Stimulated activated CD4-positive, alpha-beta T cell treated with anti-CD3 and anti-CD28 coated beads, Interleukin-2, amount 100 ng/mL, for 24 hours (primary cell): ENCODE measurements at regions not wholly inside any gene's neighbourhood (a gene's known extent, or its start where the extent isn't known, plus 50 kb on each side); places are given as distances from the start of the nearest gene placed in this dataset.

Experiments used
- DNase-seq, 2 donors: peaks; one replicate each; pipeline ENCODE4 v3.0.0-alpha.2; 2020

DNA sequence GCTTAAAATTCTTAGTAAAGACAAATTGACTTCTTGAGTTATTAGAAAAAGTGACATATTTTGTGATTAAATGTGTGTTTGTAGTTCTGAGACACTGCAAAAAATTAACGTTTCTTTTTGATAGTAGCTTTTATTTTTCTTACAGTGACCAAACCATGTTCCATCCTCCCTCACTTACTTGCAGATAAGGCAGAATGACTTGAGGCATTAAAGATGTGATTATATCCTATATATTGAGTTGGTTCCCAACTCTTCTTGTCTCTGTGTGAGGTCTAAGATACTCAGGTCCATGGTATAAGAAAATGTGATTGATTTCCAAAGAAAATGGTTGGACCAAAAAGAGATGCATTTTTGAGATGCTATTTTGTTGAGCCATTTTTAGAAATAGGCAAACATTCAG is 238.3 kb upstream of the NR2F2 start:
- DNase-seq: no peak

DNA sequence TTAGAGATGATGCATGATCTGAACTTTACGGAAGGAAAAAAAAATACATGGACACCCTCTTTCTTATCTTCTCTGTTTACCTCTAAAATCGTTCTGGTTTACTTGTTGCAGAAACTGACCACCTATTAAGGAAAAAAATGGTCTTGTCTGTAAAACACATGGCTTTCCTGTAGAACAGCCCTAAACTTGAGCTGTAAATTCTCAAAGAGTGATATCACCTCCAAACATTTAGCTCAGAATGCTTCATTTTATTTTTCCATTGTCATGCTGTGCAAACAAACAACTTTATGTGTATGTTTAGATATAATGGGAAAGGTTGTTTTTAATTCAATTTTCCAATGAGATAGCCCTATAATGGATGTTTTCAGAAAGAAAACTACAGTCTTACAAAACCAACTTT is 237.4 kb upstream of the NR2F2 start:
- no peak for DNase-seq

DNA sequence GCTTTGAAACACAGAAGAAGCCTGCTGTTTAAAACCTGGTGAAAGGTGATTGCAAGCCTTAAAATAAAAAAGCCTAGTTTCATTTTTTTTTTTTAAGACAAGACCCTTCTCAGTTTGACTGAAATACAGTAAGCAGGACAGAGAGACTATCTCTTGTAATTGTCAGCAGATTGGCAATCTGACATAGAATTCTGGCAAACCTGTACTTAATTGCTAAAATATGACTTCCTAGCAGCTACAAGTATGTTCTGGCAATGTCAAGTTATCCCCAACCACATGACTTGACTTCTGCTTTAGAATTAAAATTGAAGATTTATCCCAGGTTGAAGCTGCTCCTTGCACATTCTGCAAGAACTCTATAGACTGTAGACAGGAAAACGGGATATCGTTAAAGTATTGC is 232.8 kb upstream of the NR2F2 start:
- DNase-seq: no peak

DNA sequence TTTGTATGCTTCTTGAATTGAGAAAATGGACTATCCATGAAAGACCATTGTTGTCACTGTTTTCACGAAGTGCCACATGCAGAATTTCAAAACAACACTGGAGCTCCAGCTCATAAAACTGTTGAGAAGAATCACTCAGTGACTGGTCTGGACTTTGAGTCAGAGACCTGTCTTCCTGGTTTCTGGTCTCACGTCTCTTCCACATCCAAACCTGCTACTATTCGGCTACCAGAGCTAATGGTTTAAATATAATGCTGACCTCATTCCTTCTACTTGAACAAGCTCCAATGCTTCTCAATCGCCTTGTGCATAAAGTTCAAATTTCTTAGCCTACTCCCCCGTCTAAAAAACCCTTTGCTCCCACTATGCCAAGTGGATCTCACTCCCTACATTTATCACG is 227.9 kb upstream of the NR2F2 start:
- no peak for DNase-seq

DNA sequence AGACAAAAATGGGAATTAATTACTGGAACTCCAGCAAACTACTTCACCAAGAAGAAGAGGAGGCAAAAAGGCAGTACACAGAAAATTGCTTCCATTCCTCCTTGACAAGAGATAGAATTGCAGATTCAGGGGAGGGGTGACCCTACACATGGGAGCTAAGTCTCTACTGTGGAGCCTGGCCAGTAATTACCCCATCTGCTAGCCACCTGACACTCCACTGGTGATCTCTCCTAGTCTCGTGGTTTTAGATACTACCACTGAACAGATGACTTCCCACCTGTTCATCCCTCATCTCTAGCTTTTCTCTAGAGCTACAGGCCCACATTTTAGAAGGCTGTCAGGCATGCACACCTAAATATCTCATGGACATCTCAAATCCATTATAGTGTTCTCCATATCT is 224.3 kb upstream of the NR2F2 start:
- no peak for DNase-seq

DNA sequence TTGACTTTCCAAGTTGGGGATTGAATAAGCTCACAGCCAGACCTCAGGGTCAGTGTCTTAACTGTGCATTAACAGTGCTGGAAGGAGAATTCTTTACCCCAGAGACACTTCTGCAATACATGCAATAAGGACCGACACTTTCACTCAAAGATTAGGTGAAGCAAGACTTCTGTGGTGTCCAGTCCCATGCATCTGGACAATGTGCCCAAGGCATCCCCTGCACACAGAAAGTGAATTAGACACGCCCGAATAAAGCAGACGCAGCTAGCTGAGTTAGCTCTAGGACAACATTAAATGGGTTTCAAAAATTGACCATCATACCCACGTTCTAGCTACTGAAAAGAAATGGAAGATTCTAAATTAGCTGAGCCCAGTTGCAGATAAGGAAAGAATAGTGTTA is 223.9 kb upstream of the NR2F2 start:
- DNase-seq: no peak

DNA sequence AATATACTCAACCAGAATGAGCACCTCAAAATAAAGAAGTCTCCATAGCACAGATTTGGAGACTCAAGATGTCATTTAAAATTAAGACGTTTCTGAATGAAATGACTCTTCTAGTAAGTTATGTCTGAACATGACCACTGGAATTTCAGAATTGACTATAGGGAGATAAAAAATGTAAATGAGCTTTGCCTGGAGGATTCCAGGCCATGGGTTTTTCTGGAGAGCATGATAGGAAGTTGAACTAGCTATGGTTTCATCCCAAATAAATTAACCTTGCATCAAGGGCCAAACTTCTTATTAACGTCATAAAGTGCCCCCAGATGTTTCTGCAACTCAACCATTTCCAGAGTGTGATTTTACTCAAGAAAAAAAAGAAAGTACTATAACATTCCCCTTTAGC is 222.6 kb upstream of the NR2F2 start:
- no peak for DNase-seq

DNA sequence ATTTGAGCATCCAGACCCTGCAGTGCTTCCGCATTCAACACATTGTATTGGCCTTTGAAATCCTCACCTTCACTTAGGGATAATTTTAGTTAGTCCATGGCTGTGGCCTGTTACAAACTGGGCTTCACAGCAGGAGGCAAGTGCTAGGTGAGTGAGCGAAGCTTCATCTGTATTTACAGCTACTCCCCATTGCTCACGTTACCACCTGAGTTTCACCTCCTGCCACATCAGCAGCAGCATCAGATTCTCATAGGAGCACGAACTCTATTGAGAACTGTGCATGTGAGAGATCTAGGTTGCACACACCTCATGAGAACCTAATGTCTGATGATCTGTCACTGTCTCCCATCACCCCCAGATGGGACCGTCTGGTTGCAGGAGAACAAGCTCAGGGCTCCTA is 222.1 kb upstream of the NR2F2 start:
- no peak for DNase-seq

DNA sequence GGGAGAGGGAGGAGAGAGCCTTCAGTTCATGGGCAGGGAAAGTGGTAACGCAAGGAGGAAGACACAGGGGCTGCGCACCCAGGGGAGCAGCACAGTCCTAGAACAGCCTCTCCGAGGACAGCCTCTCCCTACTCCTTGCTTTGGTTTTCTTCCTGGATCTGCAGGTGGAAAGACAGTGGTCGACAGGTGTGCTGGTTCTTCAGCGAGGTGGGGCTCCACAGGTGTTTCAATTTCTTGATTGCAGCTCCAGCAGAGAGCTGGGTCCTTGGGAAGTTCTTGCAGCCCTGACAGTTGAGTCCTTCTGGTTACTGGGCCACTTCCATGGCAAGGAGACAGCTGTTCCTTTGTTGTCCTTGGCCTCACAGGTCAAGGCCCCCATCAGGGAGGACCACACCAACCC is 220.7 kb upstream of the NR2F2 start:
- DNase-seq: no peak

DNA sequence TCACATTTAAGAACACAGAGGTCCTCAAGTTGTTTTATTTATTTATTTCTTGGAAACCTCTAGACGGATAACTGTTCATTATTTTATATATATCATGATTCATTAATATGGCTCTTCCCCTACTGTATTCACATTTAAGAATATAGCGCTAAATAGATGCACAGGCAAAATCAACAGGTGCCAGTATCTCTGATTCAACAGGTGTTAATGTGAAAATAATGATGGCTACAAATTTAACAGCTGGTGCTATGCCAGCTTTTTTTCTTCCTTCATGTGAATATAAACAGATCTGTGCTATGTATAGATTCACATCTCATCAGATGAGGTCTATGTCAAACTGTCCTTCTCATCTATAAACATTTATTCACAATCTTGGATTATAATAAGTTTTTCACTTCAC is 218.5 kb upstream of the NR2F2 start:
- DNase-seq: no peak

DNA sequence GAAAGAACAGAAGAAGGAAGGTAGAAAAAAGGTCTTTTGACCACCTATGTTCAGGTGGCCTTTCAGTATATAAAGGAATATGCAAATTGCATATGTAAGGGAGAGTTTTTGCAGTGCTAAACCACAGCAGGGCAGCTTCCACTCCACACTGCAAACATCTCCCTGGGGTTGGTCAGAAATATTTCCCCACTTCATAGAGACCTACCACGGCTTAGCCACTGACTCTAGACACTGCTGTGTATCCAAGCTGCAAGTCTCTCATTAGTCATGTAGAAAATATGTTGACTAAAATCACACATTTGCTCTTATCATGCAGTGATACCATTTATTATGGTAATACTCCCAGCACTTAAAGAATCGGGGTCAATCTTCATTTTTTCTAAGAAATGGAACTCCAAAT is 214.9 kb upstream of the NR2F2 start:
- no peak for DNase-seq

DNA sequence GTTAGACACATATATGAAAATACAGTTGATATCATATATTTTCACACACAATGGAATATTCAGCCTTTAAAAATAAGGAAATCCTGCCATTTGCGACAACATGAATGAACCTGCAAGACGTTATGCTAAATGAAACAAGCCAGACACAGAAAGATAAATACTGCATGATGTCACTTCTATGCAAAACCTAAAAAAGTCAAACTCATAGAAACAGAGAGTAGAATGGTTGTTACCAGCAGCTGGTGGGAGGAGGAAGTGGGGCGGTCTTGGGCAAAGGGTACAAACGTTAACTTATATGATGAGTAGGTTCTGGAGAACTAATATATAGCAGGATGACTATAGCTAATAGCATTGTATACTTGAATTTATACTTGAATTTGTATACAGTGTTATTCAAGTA is 213.2 kb upstream of the NR2F2 start:
- no peak for DNase-seq

DNA sequence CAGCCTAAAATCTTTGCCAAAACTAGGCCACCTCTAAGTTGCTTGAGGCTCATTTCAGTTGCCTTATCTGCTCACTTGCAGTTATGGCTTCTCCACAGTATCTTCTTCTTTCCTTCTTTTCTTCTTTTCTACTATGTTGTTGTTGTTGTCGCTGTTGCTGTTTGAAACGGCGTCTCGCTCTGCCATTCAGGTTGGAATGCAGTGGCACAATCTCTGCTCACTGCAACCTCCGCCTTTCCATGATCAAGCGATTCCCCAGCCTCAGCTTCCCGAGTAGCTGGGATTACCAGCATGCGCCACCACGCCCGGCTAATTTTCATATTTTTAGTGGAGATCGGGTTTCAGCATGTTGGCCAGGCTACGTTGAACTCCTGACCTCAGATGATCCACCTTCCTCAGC is 210.8 kb upstream of the NR2F2 start:
- DNase-seq: no peak

DNA sequence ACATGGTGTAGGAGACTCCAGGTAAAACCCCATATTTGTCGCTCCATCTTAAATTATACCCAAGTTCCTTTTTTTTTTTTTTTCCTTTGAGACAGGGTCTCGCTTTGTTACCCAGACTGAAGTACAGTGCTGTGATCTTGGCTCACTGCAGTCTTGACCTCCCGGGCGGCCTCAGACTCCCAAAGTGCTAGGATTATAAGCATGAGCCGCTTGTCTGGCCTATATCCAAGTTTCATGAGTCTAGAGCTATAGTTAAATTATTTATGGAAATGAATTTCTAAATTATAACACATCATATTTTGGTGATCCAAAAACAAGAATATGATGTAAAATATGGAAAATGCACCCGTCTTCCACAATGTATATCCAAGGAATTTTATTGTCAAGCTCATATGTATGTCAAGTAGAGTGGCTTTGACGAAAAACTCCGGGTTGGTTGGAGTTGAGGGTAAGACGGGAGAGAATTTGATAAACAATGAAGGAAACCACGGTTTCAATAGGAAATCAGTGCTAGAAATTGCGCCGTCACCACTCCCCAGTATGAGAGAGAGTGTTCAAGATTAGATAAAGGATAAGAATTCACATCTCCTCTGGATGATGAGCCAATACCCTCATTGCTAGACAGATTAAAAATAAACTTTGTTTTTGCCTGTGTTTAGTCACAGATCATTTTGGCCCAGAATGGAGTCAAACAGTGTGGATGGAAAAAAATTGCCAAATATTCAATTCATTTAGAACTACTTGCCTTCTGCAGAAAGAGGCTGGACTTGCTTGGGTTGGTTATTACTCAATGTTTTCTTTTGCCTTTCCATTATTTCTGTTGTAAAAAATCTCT is 209.2 kb upstream of the NR2F2 start:
- no peak for DNase-seq

DNA sequence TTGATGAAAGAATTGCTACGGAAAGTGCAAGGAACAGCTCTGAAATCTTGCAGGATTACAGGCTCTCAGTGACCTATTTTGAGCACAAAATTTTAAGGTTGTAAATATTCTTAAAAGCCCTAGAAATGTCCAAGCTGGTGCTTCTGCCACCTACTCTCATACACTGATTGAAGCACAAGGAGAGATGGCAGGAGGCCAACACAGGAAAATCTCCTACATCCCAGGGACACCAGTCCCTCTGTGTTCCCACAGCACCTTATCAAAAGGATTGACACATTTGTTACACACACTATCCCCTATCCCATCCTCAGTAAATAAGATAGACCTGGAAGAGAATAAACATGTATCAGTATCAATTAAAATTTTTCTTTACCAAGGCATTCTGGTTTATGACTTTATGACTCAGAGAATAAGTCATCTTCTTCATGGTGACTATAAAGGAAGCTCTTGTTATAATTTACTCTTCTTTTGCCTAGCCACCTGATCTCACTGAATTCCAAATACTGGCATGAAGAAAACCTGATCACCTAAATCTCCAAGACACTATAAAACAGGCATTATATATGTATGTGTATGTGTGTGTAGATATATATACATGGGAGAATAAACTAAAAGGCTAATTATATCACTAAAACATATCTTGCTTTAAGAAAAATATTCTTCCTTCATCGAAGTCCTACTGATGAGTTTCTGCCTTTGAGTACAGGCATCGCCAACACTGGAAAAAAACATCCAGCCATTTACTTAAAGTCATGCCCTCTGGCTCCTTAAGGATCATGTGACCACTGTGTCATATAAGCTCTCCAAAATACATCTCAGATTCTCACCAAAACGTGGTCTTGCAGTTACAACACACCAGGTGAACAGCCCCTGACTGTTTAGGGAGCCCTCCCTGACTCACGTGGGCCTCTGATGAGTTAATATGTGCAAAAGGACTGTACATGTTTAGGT is 208.1 kb upstream of the NR2F2 start:
- no peak for DNase-seq

DNA sequence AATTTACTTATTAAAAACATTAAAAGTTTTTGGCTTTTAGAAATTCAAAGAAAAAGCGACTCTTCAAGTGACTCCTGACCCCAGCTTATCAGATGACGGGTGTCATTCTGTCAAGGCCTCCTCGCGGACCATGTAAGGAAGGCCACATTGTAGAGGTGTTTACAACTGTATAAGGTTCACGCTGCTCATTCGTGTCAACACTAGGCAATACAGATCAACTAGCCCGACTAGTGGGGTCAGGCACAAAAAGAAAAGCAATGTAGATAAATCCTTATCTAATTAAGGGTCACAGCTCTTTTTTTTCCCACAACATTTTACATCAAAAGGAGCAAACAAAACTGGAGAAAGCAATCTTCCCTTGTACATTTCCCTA is 207.5 kb upstream of the NR2F2 start:
- DNase-seq: no peak

DNA sequence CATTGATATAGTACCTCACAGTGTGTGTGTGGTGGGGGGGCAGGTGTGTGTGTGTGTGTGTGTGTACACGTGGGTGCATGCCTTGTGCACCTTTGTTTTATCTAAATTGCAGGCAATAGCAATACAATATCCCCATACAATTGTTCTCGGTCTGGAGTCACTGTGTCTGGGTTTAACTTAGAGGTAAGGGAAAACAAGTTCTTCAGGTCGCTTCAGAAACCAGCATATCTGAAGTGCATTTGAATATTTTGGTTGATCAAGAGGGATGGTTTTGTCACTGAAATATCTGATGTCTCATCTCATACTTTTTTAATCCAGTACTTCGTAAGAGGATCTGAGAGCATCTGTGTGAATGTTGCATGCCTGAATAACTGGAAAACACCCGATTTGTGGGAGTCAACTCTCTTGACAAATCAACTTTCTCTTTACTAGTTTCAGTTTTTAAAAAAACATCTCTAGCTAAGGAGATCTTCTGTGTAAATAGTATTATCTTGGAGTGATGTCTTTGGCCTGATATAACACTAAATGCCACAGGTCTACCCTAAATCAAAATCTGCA is 206.8 kb upstream of the NR2F2 start:
- DNase-seq: no peak

DNA sequence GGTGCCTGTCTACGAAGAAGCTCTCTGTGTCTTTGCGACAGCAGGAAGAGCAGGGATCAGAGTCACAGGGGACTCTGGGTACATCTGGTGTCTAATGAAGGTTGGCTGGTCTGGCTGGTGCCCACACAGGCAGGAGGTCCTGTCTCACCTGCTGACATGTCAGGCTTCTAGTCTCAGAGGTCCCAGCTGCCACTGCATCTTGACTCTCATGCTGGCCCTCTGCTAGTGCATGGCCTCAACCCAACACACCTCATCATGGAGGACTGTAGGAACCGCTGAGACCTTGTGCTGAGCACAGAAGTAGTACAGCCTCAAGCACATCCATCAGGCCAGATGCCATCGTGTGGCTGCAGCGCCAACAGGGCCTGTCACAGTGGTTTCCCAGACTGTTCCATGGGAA is 206.1 kb upstream of the NR2F2 start:
- no peak for DNase-seq

DNA sequence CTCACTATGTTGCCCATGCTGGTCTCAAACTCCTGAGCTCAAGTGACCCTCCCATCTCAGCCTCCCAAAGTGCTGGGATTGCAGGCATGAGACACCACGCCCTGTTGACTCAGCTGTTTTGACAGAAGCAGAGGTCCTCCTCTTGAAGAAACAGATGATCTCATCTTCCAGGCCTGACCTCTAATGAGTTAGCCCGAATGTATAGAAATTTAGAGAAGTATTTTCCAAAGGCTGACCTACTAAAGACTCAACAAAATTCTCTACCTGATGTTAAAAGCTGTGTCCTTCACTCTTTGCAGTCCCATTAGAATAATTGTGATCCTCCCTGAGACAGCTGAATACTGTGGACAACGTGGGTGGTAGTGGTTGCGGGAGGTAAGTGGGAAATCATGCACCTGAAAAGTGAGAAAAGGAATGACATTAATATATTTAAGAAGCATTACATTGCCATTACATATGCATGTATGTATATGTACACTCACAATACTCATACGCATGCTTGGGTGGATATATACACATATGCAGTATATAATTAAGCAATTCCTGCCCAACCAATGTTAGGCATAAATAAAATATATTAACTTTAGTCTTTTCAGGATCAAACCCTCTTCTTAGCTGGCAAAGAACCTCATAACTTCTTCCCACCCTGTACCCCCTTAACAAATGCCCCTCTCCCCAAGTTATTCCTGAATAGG is 204.6 kb upstream of the NR2F2 start:
- DNase-seq: no peak

DNA sequence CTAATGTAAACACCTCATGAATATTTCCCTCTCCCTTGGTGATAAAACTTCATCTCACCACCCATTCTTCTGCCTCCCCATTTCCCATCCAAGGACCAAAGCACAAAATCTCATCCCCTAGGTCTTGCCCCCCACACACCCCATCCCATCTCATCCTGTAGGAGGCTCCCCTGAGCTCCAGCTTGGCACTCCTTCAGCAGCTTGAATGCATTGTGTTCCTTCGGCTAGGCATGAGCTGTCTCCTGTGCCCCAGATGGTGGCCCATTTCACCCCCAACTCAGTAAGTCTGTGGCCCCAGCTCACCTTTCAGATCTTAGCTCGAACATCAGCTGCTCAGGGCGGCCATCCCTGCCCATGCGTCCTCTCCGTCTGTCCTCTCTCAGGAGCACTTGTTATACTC is 203.6 kb upstream of the NR2F2 start:
- DNase-seq: no peak

DNA sequence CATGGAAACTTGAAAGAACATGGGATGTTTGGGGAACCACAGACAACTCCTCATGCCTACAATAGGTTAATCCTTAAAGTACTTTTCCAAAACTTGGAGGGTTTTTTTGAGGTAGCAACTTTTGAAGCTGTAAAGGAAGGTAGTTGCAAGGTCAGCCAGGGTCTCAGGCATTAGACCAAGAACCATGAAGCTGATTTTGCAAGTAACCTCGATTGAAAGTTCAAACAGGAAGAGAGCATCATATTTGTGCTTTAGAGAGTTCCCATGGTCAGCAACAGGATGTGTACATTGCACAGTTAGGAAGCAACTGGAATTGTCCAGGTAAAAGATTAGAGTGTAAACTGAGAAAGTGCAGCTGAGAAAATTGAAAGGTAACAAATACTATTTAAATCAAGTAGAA is 199.8 kb upstream of the NR2F2 start:
- no peak for DNase-seq

DNA sequence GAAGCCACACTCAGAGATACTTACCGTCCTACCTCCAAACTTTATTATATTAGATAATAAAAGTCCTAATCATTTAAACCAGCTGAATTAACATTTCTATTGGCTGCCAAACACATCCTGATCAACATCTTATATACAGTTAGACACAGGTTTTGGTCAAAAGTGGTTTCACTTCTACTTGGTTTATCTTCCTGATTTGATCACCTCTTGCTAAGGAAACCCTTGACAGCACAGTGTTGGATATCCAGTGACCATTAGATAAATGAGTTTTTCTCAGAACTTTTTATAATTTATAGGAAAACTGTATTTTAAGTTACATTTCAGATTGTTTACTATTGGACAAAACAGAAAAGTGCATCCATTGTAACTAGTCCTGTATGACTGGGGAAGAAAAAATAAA is 198.4 kb upstream of the NR2F2 start:
- DNase-seq: no peak
